ENCODE measurements at regions not wholly inside any gene's neighbourhood (a gene's known extent, or its start where the extent isn't known, plus 50 kb on each side); places are given as distances from the start of the nearest gene placed in this dataset.
A peak's percentile ranks its signal among the peaks of the same experiment; 100 is the strongest.

DNA sequence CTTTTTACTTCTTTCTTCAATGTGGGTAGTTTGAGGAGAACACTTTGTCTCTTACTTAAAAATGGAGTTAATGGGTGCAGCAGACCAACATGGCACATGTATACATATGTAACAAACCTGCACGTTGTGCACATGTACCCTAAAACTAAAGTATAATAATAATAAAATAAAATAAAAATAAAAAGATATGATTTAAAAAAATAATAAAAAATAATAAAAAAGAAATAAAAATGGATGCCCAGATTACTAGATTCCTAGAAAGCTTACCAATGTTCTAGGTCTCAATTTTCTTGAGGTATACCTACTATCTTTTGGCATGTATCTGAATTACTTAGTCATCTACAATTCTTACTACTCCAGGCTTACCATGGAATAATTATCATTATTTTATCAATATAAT, 2001.6 kb upstream of the CDH9 start:
- H3K4me1 ChIP-seq: no peaks in the 10 kb centered on the region
- intact Hi-C loops (cut with DNase I): no loop called here

DNA sequence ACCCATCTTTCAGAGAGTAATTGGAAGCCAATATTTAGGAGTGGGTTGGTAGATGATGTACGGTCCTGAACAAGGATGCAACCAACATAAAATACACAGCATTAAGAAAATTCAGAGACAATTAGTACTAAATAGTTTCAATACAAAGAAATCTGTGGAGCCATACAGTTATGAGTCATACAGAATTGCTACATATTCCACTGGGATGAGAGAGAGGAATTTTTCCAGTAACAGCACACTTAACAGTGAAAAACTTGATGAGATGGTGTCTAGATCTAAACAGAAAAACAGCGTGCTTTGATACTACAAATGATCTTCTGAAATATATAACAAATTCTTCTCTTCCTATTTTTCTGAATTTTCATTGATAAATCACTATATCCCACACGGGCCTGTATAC, 1999.3 kb upstream of the CDH9 start:
- TF ChIP-seq, protein P1, sequence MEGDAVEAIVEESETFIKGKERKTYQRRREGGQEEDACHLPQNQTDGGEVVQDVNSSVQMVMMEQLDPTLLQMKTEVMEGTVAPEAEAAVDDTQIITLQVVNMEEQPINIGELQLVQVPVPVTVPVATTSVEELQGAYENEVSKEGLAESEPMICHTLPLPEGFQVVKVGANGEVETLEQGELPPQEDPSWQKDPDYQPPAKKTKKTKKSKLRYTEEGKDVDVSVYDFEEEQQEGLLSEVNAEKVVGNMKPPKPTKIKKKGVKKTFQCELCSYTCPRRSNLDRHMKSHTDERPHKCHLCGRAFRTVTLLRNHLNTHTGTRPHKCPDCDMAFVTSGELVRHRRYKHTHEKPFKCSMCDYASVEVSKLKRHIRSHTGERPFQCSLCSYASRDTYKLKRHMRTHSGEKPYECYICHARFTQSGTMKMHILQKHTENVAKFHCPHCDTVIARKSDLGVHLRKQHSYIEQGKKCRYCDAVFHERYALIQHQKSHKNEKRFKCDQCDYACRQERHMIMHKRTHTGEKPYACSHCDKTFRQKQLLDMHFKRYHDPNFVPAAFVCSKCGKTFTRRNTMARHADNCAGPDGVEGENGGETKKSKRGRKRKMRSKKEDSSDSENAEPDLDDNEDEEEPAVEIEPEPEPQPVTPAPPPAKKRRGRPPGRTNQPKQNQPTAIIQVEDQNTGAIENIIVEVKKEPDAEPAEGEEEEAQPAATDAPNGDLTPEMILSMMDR (IDR thresholded peaks at IDR 0.05): no peak
- no peak for TF ChIP-seq POLR2A (IDR thresholded peaks at IDR 0.05)
- ATAC-seq (no peak), DNase-seq (no peak)
- intact Hi-C loops (cut with DNase I): no loop called here
- H3K27me3 ChIP-seq: no peaks in the 10 kb centered on the region
- no peak overlapping the region for H3K27ac ChIP-seq
- WGBS, 2 donors: 45 to 61% methylated on average over 3 of the region's 3 CpGs
- no peaks in the 10 kb centered on the region for H3K9me3 ChIP-seq
- no peaks in the 10 kb centered on the region for H3K36me3 ChIP-seq (replicated peaks in 1 of 2; ENCODE audit: insufficient read depth in 1 of 2, low read depth in 2 of 2)
- H3K4me1 ChIP-seq: no peaks in the 10 kb centered on the region
- H3K4me3 ChIP-seq: no peak overlapping the region

More for the DNA sequence above, 2001.6 kb upstream of the CDH9 start:
- TF ChIP-seq POLR2A (IDR thresholded peaks at IDR 0.05): no peak
- TF ChIP-seq, protein P1 (IDR thresholded peaks at IDR 0.05): no peak
- DNase-seq: no peak
- Histone ChIP-seq H3K27ac (no peak overlapping the region), H3K36me3 (replicated peaks in 1 of 2; ENCODE audit: insufficient read depth in 1 of 2, low read depth in 2 of 2) (no peaks in the 10 kb centered on the region), H3K9me3 (no peaks in the 10 kb centered on the region), H3K4me3 (no peak overlapping the region), H3K27me3 (no peaks in the 10 kb centered on the region)
- 20 to 35% methylated on average over 1 of the region's 1 CpG for WGBS, 2 donors
- no peak for ATAC-seq

- TF ChIP-seq, protein P1 (IDR thresholded peaks at IDR 0.05): no peak
- TF ChIP-seq POLR2A (IDR thresholded peaks at IDR 0.05): no peak
- H3K4me1 ChIP-seq: no peaks in the 10 kb centered on the region
- H3K27ac ChIP-seq: no peak overlapping the region
- no peak overlapping the region for H3K4me3 ChIP-seq
- H3K27me3 ChIP-seq: no peaks in the 10 kb centered on the region
- no peaks in the 10 kb centered on the region for H3K9me3 ChIP-seq
- 75 to 79% methylated on average over 4 of the region's 4 CpGs for WGBS, 2 donors
- ATAC-seq (no peak), DNase-seq (no peak)
- H3K36me3 ChIP-seq (replicated peaks in 1 of 2; ENCODE audit: insufficient read depth in 1 of 2, low read depth in 2 of 2): no peaks in the 10 kb centered on the region
- intact Hi-C loops (cut with DNase I): no loop called here
These were observed 1985.7 kb upstream of the CDH9 start for GRCh38 chr5:29024052-29024451.

DNA sequence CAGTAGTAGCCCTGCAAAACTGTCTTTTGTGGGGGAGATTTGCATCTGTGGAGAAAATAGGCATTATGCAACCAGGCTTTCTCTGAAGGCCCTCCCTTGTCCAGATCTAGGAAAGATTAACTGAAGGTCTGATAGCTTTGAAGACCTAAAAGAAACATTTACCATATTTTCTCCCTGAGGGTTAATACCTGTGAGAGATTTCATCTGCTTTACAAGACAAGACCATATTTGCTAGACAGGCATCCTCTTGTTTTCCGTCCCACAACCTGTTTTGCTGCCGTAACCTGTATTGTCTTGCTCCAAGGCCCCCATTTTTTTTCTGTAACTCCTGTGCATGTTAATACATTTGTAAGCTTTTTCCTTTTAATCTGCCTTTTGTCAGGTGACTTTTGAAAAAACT, 1985.2 kb upstream of the CDH9 start:
- no peak for DNase-seq
- H3K27me3 ChIP-seq: no peaks in the 10 kb centered on the region
- no peak for ATAC-seq
- H3K4me3 ChIP-seq: no peak overlapping the region
- no peaks in the 10 kb centered on the region for H3K4me1 ChIP-seq
- intact Hi-C loops (cut with DNase I): no loop called here
- H3K27ac ChIP-seq: no peak overlapping the region
- H3K9me3 ChIP-seq: no peaks in the 10 kb centered on the region
- 42 to 88% methylated on average over 2 of the region's 2 CpGs for WGBS, 2 donors
- no peaks in the 10 kb centered on the region for H3K36me3 ChIP-seq (replicated peaks in 1 of 2; ENCODE audit: insufficient read depth in 1 of 2, low read depth in 2 of 2)
- TF ChIP-seq, protein P1 (IDR thresholded peaks at IDR 0.05): no peak
- TF ChIP-seq POLR2A (IDR thresholded peaks at IDR 0.05): no peak

DNA sequence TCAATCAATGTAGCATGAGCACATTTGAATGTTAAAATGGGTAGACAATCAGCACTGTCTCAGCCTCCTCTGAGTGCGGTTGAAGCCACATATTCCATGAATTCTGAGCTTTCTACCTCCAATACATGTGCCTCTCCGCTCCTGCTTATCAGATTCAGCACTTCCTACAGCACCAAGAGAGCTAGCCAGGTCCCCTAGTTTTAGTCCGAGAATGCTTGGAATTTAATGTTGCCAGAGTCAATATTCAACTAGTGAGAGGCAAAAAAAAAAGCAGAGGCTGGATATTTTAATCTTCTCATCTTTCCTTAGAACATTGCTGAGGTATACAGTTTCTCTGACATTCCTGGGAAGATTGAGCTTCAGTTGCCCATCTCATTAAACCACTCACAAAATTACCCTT, 1979.1 kb upstream of the CDH9 start:
- no peaks in the 10 kb centered on the region for H3K9me3 ChIP-seq
- ATAC-seq: peak; percentile 55
- intact Hi-C loops (cut with DNase I): no loop called here
- H3K27ac ChIP-seq: no peak overlapping the region
- H3K36me3 ChIP-seq (replicated peaks in 1 of 2; ENCODE audit: insufficient read depth in 1 of 2, low read depth in 2 of 2): no peaks in the 10 kb centered on the region
- no peaks in the 10 kb centered on the region for H3K27me3 ChIP-seq
- TF ChIP-seq, protein P1 (IDR thresholded peaks at IDR 0.05): no peak
- TF ChIP-seq POLR2A (IDR thresholded peaks at IDR 0.05): no peak
- no peak overlapping the region for H3K4me3 ChIP-seq
- DNase-seq: no peak
- WGBS, 2 donors: 17 to 22% methylated on average over 3 of the region's 3 CpGs
- H3K4me1 ChIP-seq: peaks cover 5% of the 10 kb centered on the region

Measured in body of pancreas (tissue), 4 donors.